ENCODE measurements at regions not wholly inside any gene's neighbourhood (a gene's known extent, or its start where the extent isn't known, plus 50 kb on each side); places are given as distances from the start of the nearest gene placed in this dataset.
A peak's percentile ranks its signal among the peaks of the same experiment; 100 is the strongest.

- TF ChIP-seq CTCF (IDR thresholded peaks at IDR 0.05 in 8 of 11, conservative IDR thresholded peaks at IDR 0.05 in 3 of 11), result no peak
- peak in 2 of 3 donors; percentile 27 to 32 for TF ChIP-seq POLR2AphosphoS5 (IDR thresholded peaks at IDR 0.05)
- TF ChIP-seq POLR2A (IDR thresholded peaks at IDR 0.05), result no peak
Observed at GRCh38 chr3:64327100-64327804, 102.0 kb upstream of the PRICKLE2 start.

All from spleen (tissue), 7 donors.